IMR-90 (cell line): ENCODE measurements at regions not wholly inside any gene's neighbourhood (a gene's known extent, or its start where the extent isn't known, plus 50 kb on each side); places are given as distances from the start of the nearest gene placed in this dataset.

Experiments
- ATAC-seq: fragments of 200-7000 bp; cut with Tn5 transposase; 2 replicates; pipeline ENCODE4 v1.9.1; 2020; ENCODE audit warnings: low read depth, mild to moderate bottlenecking, moderate library complexity
- BruUV-seq: library from RNA; stranded (reverse); fragments of 400-500 nt; replicated peaks from 2 replicates; lab custom pipeline; 2021; lab: Mats Ljungman, UMichigan
- CTCF ChIA-PET: fragments of 300-600 bp; formaldehyde crosslinking; extraction: SDS; loops from one replicate; lab custom pipeline; 2021; ENCODE audit warnings: antibody characterized with exemption; lab: Yijun Ruan, JAX
- POLR2A ChIA-PET: fragments of 300-600 bp; sonication (Branson Sonifier 250); formaldehyde crosslinking; loops from one replicate; lab custom pipeline; 2022; ENCODE audit warnings: antibody characterized with exemption; ENCODE audit not compliant: unreplicated experiment; lab: Charles Lee
- DNase-seq: peaks from one replicate; pipeline ENCODE4 v3.0.0; 2013
- H2AFZ ChIP-seq: replicated peaks from 2 replicates; pipeline ENCODE3; 2013; ENCODE audit warnings: low read length, mild to moderate bottlenecking; ENCODE audit not compliant: poor library complexity
- H2AK5ac ChIP-seq: 2 replicates; pipeline ENCODE4 v1.6.1; 2013; ENCODE audit warnings: low read depth, low read length, inconsistent platforms
- H2AK9ac ChIP-seq: replicated peaks from 2 replicates; pipeline ENCODE3; 2013; ENCODE audit warnings: mild to moderate bottlenecking, low read depth, low read length, moderate library complexity; ENCODE audit not compliant: poor library complexity
- H2BK120ac ChIP-seq: 2 replicates; pipeline ENCODE4 v1.6.1; 2013; ENCODE audit warnings: low read depth, low read length, inconsistent platforms
- H2BK15ac ChIP-seq: 3 replicates; pipeline ENCODE4 v1.6.1; 2013; ENCODE audit warnings: low read depth, low read length, inconsistent platforms
- H2BK20ac ChIP-seq: 2 replicates; pipeline ENCODE4 v1.6.1; 2013; ENCODE audit warnings: low read depth, mild to moderate bottlenecking, inconsistent platforms, low read length, moderate library complexity
- H2BK5ac ChIP-seq: 2 replicates; pipeline ENCODE4 v1.6.1; 2013; ENCODE audit warnings: mild to moderate bottlenecking, low read depth, low read length, inconsistent platforms; ENCODE audit not compliant: poor library complexity, severe bottlenecking
- H3K14ac ChIP-seq: replicated peaks from 2 replicates; pipeline ENCODE4 v1.6.1; 2013; ENCODE audit warnings: low read depth, low read length, inconsistent platforms
- H3K18ac ChIP-seq: 2 replicates; pipeline ENCODE4 v1.6.1; 2013; ENCODE audit warnings: low read depth, low read length, control low read depth
- H3K23ac ChIP-seq: 2 replicates; pipeline ENCODE4 v1.6.1; 2013; ENCODE audit warnings: low read depth, low read length, inconsistent platforms
- H3K27ac ChIP-seq: 2 replicates; pipeline ENCODE4 v1.5.1; 2013; ENCODE audit warnings: mild to moderate bottlenecking, control low read depth, low read length; ENCODE audit not compliant: insufficient read depth
- H3K27me3 ChIP-seq: 2 replicates; pipeline ENCODE4 v1.6.1; 2013; ENCODE audit warnings: low read length; ENCODE audit not compliant: control insufficient read depth, insufficient read depth
- H3K36me3 ChIP-seq: 2 replicates; pipeline ENCODE4 v1.6.1; 2013; ENCODE audit warnings: low read length, mixed read lengths; ENCODE audit not compliant: control insufficient read depth, insufficient read depth
- H3K4ac ChIP-seq: 2 replicates; pipeline ENCODE4 v1.6.1; 2013; ENCODE audit warnings: low read depth, low read length, inconsistent platforms
- H3K4me1 ChIP-seq: 2 replicates; pipeline ENCODE4 v1.6.1; 2013; ENCODE audit warnings: low read length, mixed read lengths; ENCODE audit not compliant: control insufficient read depth, insufficient read depth
- H3K4me2 ChIP-seq: 2 replicates; pipeline ENCODE4 v1.6.1; 2013; ENCODE audit warnings: low read depth, mild to moderate bottlenecking, control low read depth, low read length, moderate library complexity
- H3K4me3 ChIP-seq: 2 replicates; pipeline ENCODE4 v1.5.1; 2013; ENCODE audit warnings: low read depth, mild to moderate bottlenecking, control low read depth, low read length, moderate library complexity; ENCODE audit not compliant: insufficient read depth
- H3K56ac ChIP-seq: 2 replicates; pipeline ENCODE4 v1.6.1; 2013; ENCODE audit warnings: low read length, inconsistent platforms; ENCODE audit not compliant: insufficient read depth; ENCODE audit errors: extremely low read depth
- H3K79me1 ChIP-seq, 2 experiments: 2 replicates each; pipeline ENCODE4 v1.6.1; 2013; ENCODE audit warnings: low read length in 2 of 2, inconsistent platforms in 1 of 2, low read depth in 1 of 2
- H3K9ac ChIP-seq: 2 replicates; pipeline ENCODE4 v1.6.1; 2013; ENCODE audit warnings: low read depth, low read length, control low read depth
- H3K9me1 ChIP-seq: 2 replicates; pipeline ENCODE4 v1.6.1; 2013; ENCODE audit warnings: low read length, inconsistent platforms; ENCODE audit not compliant: insufficient read depth
- H3K9me3 ChIP-seq: 2 replicates; pipeline ENCODE4 v1.6.1; 2013; ENCODE audit warnings: low read length; ENCODE audit not compliant: control insufficient read depth, insufficient read depth
- H4K20me1 ChIP-seq: 2 replicates; pipeline ENCODE4 v1.6.1; 2013; ENCODE audit warnings: low read length, inconsistent platforms; ENCODE audit not compliant: insufficient read depth
- H4K5ac ChIP-seq: 2 replicates; pipeline ENCODE4 v1.6.1; 2013; ENCODE audit warnings: mild to moderate bottlenecking, low read depth, low read length, control low read depth
- H4K8ac ChIP-seq, 2 experiments: 2 replicates each; pipeline ENCODE4 v1.6.1; 2013; ENCODE audit warnings: low read depth in 2 of 2, low read length in 2 of 2, control low read depth in 1 of 2, inconsistent platforms in 1 of 2
- H4K91ac ChIP-seq: 2 replicates; pipeline ENCODE4 v1.6.1; 2013; ENCODE audit warnings: low read depth, low read length, inconsistent platforms; ENCODE audit not compliant: insufficient read depth
- CEBPB ChIP-seq: IDR thresholded peaks from 2 replicates; pipeline ENCODE4 v1.6.1; 2012; ENCODE audit warnings: low read depth, low read length, improper control_type of control experiment
- CHD1 ChIP-seq: IDR thresholded peaks from 2 replicates; pipeline ENCODE4 v1.6.1; 2012; ENCODE audit warnings: low read depth, low read length, improper control_type of control experiment
- ELK1 ChIP-seq: fragments of 150-350 bp; IDR thresholded peaks from 2 replicates; pipeline ENCODE4 v1.6.1; 2016; ENCODE audit warnings: low read depth, mild to moderate bottlenecking, low read length, moderate library complexity, borderline replicate concordance
- FOS ChIP-seq: fragments of 150-350 bp; IDR thresholded peaks from 2 replicates; pipeline ENCODE4 v1.6.1; 2016; ENCODE audit warnings: low read depth, low read length
- POLR2A ChIP-seq: IDR thresholded peaks from 2 replicates; pipeline ENCODE4 v1.6.1; 2012; ENCODE audit warnings: mild to moderate bottlenecking, low read depth, low read length
- RAD21 ChIP-seq: IDR thresholded peaks from 2 replicates; pipeline ENCODE4 v1.6.1; 2012; ENCODE audit warnings: low read length, improper control_type of control experiment
- USF2 ChIP-seq: fragments of 150-350 bp; IDR thresholded peaks from 2 replicates; pipeline ENCODE4 v1.6.1; 2017; ENCODE audit warnings: mild to moderate bottlenecking, antibody characterized with exemption, low read length, low read depth
- WGBS, 2 experiments: methylation state at CpG; one replicate each; pipeline versions ENCODE4 v1.1.5 to v1.1.7; 2013; ENCODE audit warnings: missing lambda C conversion rate in 2 of 2; ENCODE audit not compliant: insufficient read length in 1 of 2; ENCODE audit errors: extremely low coverage in 2 of 2; 5-methylcytosine and 5-hydroxymethylcytosine counted together
- dilution Hi-C: fragments of 300-500 bp; cut with HindIII; formaldehyde crosslinking; loops from one replicate; pipeline ENCODE4 v1.14.3; 2018; ENCODE audit warnings: low sequenced_read_pairs; ENCODE audit not compliant: unreplicated experiment
- in situ Hi-C: fragments of 300-500 bp; cut with MboI; formaldehyde crosslinking; loops from 3 replicates; pipeline ENCODE4 v1.14.3; 2019; ENCODE audit warnings: low sequenced_read_pairs, inconsistent platforms, mixed read lengths
- intact Hi-C: fragments of 100-400 bp; cut with micrococcal nuclease; formaldehyde crosslinking; loops from 2 replicates; pipeline ENCODE4 v1.10.0; 2022

- H3K4me2 ChIP-seq, result no peak overlapping the region
- H4K91ac ChIP-seq, result no peak overlapping the region
- H3K18ac ChIP-seq, result no peak overlapping the region
- WGBS, 2 experiments, result 10% methylated on average over 4 of the region's 6 CpGs; no CpG with 5 or more reads in 1 of the 2 experiments
- H2BK5ac ChIP-seq, result no peak overlapping the region
- DNase-seq, result no peak
- TF ChIP-seq CEBPB, result no peak
- TF ChIP-seq CHD1, result no peak
- no peak for TF ChIP-seq POLR2A
- TF ChIP-seq ELK1, result no peak
- no peak for TF ChIP-seq FOS
- TF ChIP-seq RAD21, result no peak
- no peak for TF ChIP-seq USF2
- H3K56ac ChIP-seq, result no peak overlapping the region
- H3K14ac ChIP-seq, result no peak overlapping the region
- no peak for ATAC-seq
- H2BK20ac ChIP-seq, result no peak overlapping the region
- no peak overlapping the region for H2BK120ac ChIP-seq
- intact Hi-C loops, result no loop called here
- no peaks in the 10 kb centered on the region for H3K9me1 ChIP-seq
- no peaks in the 10 kb centered on the region for H3K36me3 ChIP-seq
- dilution Hi-C loops, result no loop called here
- BruUV-seq, result no TSS peak
- peaks cover 3% of the 10 kb centered on the region; the same call in 1 of the 2 replicates for H3K9me3 ChIP-seq
- no peak overlapping the region for H3K4ac ChIP-seq
- H3K27me3 ChIP-seq, result no peaks in the 10 kb centered on the region
- H2BK15ac ChIP-seq, result no peak overlapping the region
- CTCF ChIA-PET, result interaction anchor here (1.3 kb wide), 1 partner anchor 18 kb away, joined by 3 read pairs; no protein-coding TSS in a partner anchor
- no peaks in the 10 kb centered on the region for H3K4me1 ChIP-seq
- H2AK9ac ChIP-seq, result no peak overlapping the region
- H3K4me3 ChIP-seq, result no peak overlapping the region
- H3K27ac ChIP-seq, result no peak overlapping the region
- no peaks in the 10 kb centered on the region for H4K20me1 ChIP-seq
- H3K23ac ChIP-seq, result no peak overlapping the region
- no peak overlapping the region for H2AK5ac ChIP-seq
- in situ Hi-C loops, result no loop called here
- POLR2A ChIA-PET, result no interaction called here
- H4K8ac ChIP-seq, result no peak overlapping the region
- H3K79me1 ChIP-seq, result no peaks in the 10 kb centered on the region
- no peak overlapping the region for H4K5ac ChIP-seq
- no peak overlapping the region for H2AFZ ChIP-seq
- H3K9ac ChIP-seq, result no peak overlapping the region
These were observed 78.9 kb upstream of the OLFM4 start for GRCh38 chr13:52949742-52950141.
